ENCODE measurements at regions not wholly inside any gene's neighbourhood (a gene's known extent, or its start where the extent isn't known, plus 50 kb on each side); places are given as distances from the start of the nearest gene placed in this dataset.

- Histone ChIP-seq H3K4me2 (ENCODE audit: insufficient read depth, low read length) (no peak overlapping the region), H3K79me2 (ENCODE audit: control insufficient read depth, insufficient read depth, low read length) (no peaks in the 10 kb centered on the region), H3K27me3 (ENCODE audit: control insufficient read depth in 2 of 2, insufficient read depth in 2 of 2, low read length in 2 of 2) (peaks cover 0 to 2% of the 10 kb centered on the region in 2 experiments), H3K36me3 (ENCODE audit: control insufficient read depth in 2 of 2, extremely low read depth in 1 of 2, insufficient read depth in 2 of 2, low read length in 2 of 2) (no peaks in the 10 kb centered on the region), H3K9me1 (replicated peaks; ENCODE audit: control insufficient read depth, extremely low read depth, insufficient read depth, low read length) (no peaks in the 10 kb centered on the region), H3K4me1 (ENCODE audit: control insufficient read depth, extremely low read depth, insufficient read depth, low read length) (no peaks in the 10 kb centered on the region), H3K4me3 (replicated peaks in 1 of 3; ENCODE audit: insufficient read depth in 1 of 3, low read depth in 1 of 3, low read length in 3 of 3) (no peak overlapping the region), H3K9ac (replicated peaks; ENCODE audit: extremely low read depth, insufficient read depth, low read length) (no peak overlapping the region), H2AFZ (ENCODE audit: low read depth, low read length) (no peak overlapping the region), H3K27ac (ENCODE audit: insufficient read depth, low read depth, low read length) (no peak overlapping the region), H4K20me1 (replicated peaks; ENCODE audit: control insufficient read depth, extremely low read depth, insufficient read depth, low read length) (no peaks in the 10 kb centered on the region), H3K9me3 (replicated peaks; ENCODE audit: control insufficient read depth, insufficient read depth, low read length) (no peaks in the 10 kb centered on the region)
- FAIRE-seq, result no peak
- BruUV-seq (replicated peaks), result no TSS peak
- CTCF ChIA-PET, result no interaction called here
- TF ChIP-seq EZH2 (IDR thresholded peaks at IDR 0.05; ENCODE audit: borderline replicate concordance, low read depth, low read length, severe bottlenecking) (no peak), MYC (IDR thresholded peaks at IDR 0.05; ENCODE audit: low read depth, low read length) (no peak), JUN (IDR thresholded peaks at IDR 0.05; ENCODE audit: borderline replicate concordance, insufficient read depth, insufficient read length, low read depth) (no peak), GATA2 (IDR thresholded peaks at IDR 0.05; ENCODE audit: insufficient read depth, insufficient read length, low read depth, low read length) (no peak), POLR2AphosphoS5 (IDR thresholded peaks at IDR 0.05; ENCODE audit: insufficient read depth, low read depth, low read length) (no peak), MAX (IDR thresholded peaks at IDR 0.05; ENCODE audit: insufficient read depth, insufficient read length) (no peak), POLR2A (IDR thresholded peaks at IDR 0.05; ENCODE audit: low read depth, low read length) (no peak), FOS (IDR thresholded peaks at IDR 0.05; ENCODE audit: borderline replicate concordance, insufficient read depth, low read length) (no peak)
- TF ChIP-seq, protein P1, sequence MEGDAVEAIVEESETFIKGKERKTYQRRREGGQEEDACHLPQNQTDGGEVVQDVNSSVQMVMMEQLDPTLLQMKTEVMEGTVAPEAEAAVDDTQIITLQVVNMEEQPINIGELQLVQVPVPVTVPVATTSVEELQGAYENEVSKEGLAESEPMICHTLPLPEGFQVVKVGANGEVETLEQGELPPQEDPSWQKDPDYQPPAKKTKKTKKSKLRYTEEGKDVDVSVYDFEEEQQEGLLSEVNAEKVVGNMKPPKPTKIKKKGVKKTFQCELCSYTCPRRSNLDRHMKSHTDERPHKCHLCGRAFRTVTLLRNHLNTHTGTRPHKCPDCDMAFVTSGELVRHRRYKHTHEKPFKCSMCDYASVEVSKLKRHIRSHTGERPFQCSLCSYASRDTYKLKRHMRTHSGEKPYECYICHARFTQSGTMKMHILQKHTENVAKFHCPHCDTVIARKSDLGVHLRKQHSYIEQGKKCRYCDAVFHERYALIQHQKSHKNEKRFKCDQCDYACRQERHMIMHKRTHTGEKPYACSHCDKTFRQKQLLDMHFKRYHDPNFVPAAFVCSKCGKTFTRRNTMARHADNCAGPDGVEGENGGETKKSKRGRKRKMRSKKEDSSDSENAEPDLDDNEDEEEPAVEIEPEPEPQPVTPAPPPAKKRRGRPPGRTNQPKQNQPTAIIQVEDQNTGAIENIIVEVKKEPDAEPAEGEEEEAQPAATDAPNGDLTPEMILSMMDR (IDR thresholded peaks at IDR 0.05; ENCODE audit: extremely low read depth in 1 of 2, insufficient read depth in 1 of 2, low read depth in 1 of 2, low read length in 2 of 2), result no peak
- DNase-seq (ENCODE audit: low read depth, low spot score), result no peak
- dilution Hi-C loops (cut with MboI; ENCODE audit: extremely low pct_ligation_motif_present, low sequenced_read_pairs) (no loop called here), intact Hi-C loops (cut with micrococcal nuclease) (no loop called here)
- POLR2A ChIA-PET, result no interaction called here
Measured at GRCh38 chr3:174430986-174431385, 428.1 kb upstream of the NAALADL2 start.

Measured in endothelial cell of umbilical vein (primary cell).